H9 (cell line): ENCODE measurements at regions not wholly inside any gene's neighbourhood (a gene's known extent, or its start where the extent isn't known, plus 50 kb on each side); places are given as distances from the start of the nearest gene placed in this dataset.

ENCODE experiments used
- DNase-seq: peaks from one replicate; pipeline ENCODE4 v3.0.0-alpha.2; 2017
- H2AFZ ChIP-seq: one replicate; pipeline ENCODE4 v1.6.1; 2013; ENCODE audit warnings: mild to moderate bottlenecking, low read length, control low read depth, moderate library complexity
- H2AK5ac ChIP-seq: 2 replicates; pipeline ENCODE4 v1.6.1; 2013; ENCODE audit warnings: low read length, control low read depth, mixed read lengths; ENCODE audit not compliant: insufficient read length
- H2BK120ac ChIP-seq: one replicate; pipeline ENCODE4 v1.6.1; 2013; ENCODE audit warnings: low read depth, mild to moderate bottlenecking, low read length, control low read depth, inconsistent platforms; ENCODE audit not compliant: poor library complexity, severe bottlenecking
- H2BK12ac ChIP-seq: 2 replicates; pipeline ENCODE4 v1.6.1; 2013; ENCODE audit warnings: low read length, control low read depth, mixed read lengths, low read depth; ENCODE audit not compliant: insufficient read length
- H2BK15ac ChIP-seq: 2 replicates; pipeline ENCODE4 v1.6.1; 2013; ENCODE audit warnings: low read depth, low read length, control low read depth
- H2BK20ac ChIP-seq: one replicate; pipeline ENCODE4 v1.6.1; 2013; ENCODE audit warnings: low read depth, mild to moderate bottlenecking, low read length, control low read depth, inconsistent platforms; ENCODE audit not compliant: poor library complexity, severe bottlenecking
- H2BK5ac ChIP-seq: 2 replicates; pipeline ENCODE4 v1.6.1; 2013; ENCODE audit warnings: low read length, control low read depth, mixed read lengths; ENCODE audit not compliant: insufficient read length
- H3K14ac ChIP-seq: 2 replicates; pipeline ENCODE4 v1.6.1; 2013; ENCODE audit warnings: low read length, control low read depth; ENCODE audit not compliant: insufficient read depth
- H3K18ac ChIP-seq: 2 replicates; pipeline ENCODE4 v1.6.1; 2013; ENCODE audit warnings: low read depth, mild to moderate bottlenecking, mixed read lengths, low read length, control low read depth; ENCODE audit not compliant: insufficient read length
- H3K23ac ChIP-seq: 2 replicates; pipeline ENCODE4 v1.6.1; 2013; ENCODE audit warnings: low read length, control low read depth, mixed read lengths, low read depth; ENCODE audit not compliant: insufficient read length
- H3K23me2 ChIP-seq: 2 replicates; pipeline ENCODE4 v1.6.1; 2013; ENCODE audit warnings: low read depth, mild to moderate bottlenecking, mixed read lengths, low read length, control low read depth; ENCODE audit not compliant: insufficient read length, poor library complexity, severe bottlenecking
- H3K27ac ChIP-seq: 2 replicates; pipeline ENCODE4 v1.5.1; 2013; ENCODE audit warnings: low read length, control low read depth, mixed read lengths, low read depth; ENCODE audit not compliant: insufficient read length
- H3K27me3 ChIP-seq: 2 replicates; pipeline ENCODE4 v1.6.1; 2013; ENCODE audit warnings: low read length, control low read depth, inconsistent platforms; ENCODE audit not compliant: insufficient read depth
- H3K4ac ChIP-seq: 2 replicates; pipeline ENCODE4 v1.6.1; 2013; ENCODE audit warnings: low read depth, mild to moderate bottlenecking, control low read depth, inconsistent platforms, low read length, moderate library complexity
- H3K4me1 ChIP-seq: 2 replicates; pipeline ENCODE4 v1.6.1; 2013; ENCODE audit warnings: low read length, control low read depth, inconsistent platforms; ENCODE audit not compliant: insufficient read depth
- H3K4me2 ChIP-seq: 2 replicates; pipeline ENCODE4 v1.6.1; 2013; ENCODE audit warnings: low read length, control low read depth, mixed read lengths; ENCODE audit not compliant: insufficient read length, insufficient read depth
- H3K56ac ChIP-seq: 2 replicates; pipeline ENCODE4 v1.6.1; 2013; ENCODE audit warnings: low read depth, mild to moderate bottlenecking, mixed read lengths, low read length, control low read depth; ENCODE audit not compliant: insufficient read length
- H3K79me1 ChIP-seq: 2 replicates; pipeline ENCODE4 v1.6.1; 2013; ENCODE audit warnings: low read depth, mild to moderate bottlenecking, moderate library complexity, low read length, control low read depth, inconsistent platforms; ENCODE audit not compliant: insufficient read depth, poor library complexity, severe bottlenecking
- H3K79me2 ChIP-seq: 2 replicates; pipeline ENCODE4 v1.6.1; 2013; ENCODE audit warnings: low read length, control low read depth, inconsistent platforms; ENCODE audit not compliant: insufficient read depth
- H3K9ac ChIP-seq: 2 replicates; pipeline ENCODE4 v1.6.1; 2013; ENCODE audit warnings: low read length, control low read depth, mixed read lengths; ENCODE audit not compliant: insufficient read length; ENCODE audit errors: extremely low read depth
- H3K9me3 ChIP-seq: one replicate; pipeline ENCODE4 v1.6.1; 2013; ENCODE audit warnings: low read depth, low read length, inconsistent platforms; ENCODE audit not compliant: control insufficient read depth
- H3T11ph ChIP-seq: one replicate; pipeline ENCODE4 v1.6.1; 2013; ENCODE audit warnings: mild to moderate bottlenecking, low read length, control low read depth, inconsistent platforms
- H4K20me1 ChIP-seq: one replicate; pipeline ENCODE4 v1.6.1; 2013; ENCODE audit not compliant: control insufficient read depth, insufficient read length, insufficient read depth
- H4K5ac ChIP-seq: 2 replicates; pipeline ENCODE4 v1.6.1; 2013; ENCODE audit warnings: low read depth, mild to moderate bottlenecking, mixed read lengths, low read length, control low read depth; ENCODE audit not compliant: insufficient read length
- H4K8ac ChIP-seq: replicated peaks from 2 replicates; pipeline ENCODE4 v1.6.1; 2013; ENCODE audit warnings: low read length, control low read depth, mixed read lengths, low read depth; ENCODE audit not compliant: insufficient read length
- H4K91ac ChIP-seq: 2 replicates; pipeline ENCODE4 v1.6.1; 2013; ENCODE audit warnings: low read depth, mild to moderate bottlenecking, moderate library complexity, mixed read lengths, low read length, control low read depth; ENCODE audit not compliant: insufficient read length
- H3K27ac Mint-ChIP-seq, 3 experiments: 2 replicates in 2 of 3; 3 replicates in 1 of 3; pipeline ENCODE4 v1.8.0; 2020 to 2021; ENCODE audit warnings: mixed read lengths in 3 of 3, mild to moderate bottlenecking in 1 of 3, moderate library complexity in 1 of 3
- H3K27me3 Mint-ChIP-seq: 2 replicates; pipeline ENCODE4 v1.8.0; 2021; ENCODE audit warnings: low read depth, mild to moderate bottlenecking, moderate library complexity, mixed read lengths
- H3K36me3 Mint-ChIP-seq, 3 experiments: 2 replicates in 2 of 3; 3 replicates in 1 of 3; pipeline ENCODE4 v1.8.0; 2020 to 2021; ENCODE audit warnings: low read depth in 3 of 3, mixed read lengths in 3 of 3; ENCODE audit not compliant: insufficient read depth in 1 of 3
- H3K4me1 Mint-ChIP-seq, 2 experiments: 2 replicates each; pipeline ENCODE4 v1.8.0; 2020; ENCODE audit warnings: mixed read lengths in 2 of 2
- H3K4me3 Mint-ChIP-seq, 2 experiments: 2 replicates in 1 of 2; 3 replicates in 1 of 2; pipeline ENCODE4 v1.8.0; 2020 to 2021; ENCODE audit warnings: mild to moderate bottlenecking in 2 of 2, mixed read lengths in 2 of 2, moderate library complexity in 1 of 2
- H3K9me3 Mint-ChIP-seq, 2 experiments: 2 replicates in 1 of 2; 3 replicates in 1 of 2; pipeline ENCODE4 v1.8.0; 2020; ENCODE audit warnings: mild to moderate bottlenecking in 2 of 2, mixed read lengths in 2 of 2, moderate library complexity in 1 of 2
- WGBS: extraction: QIAGEN DNeasy Blood & Tissue Kit; methylation state at CpG from one replicate; pipeline ENCODE4 v1.1.7; 2013; ENCODE audit warnings: missing lambda C conversion rate, low lambda C conversion rate, mixed read lengths; ENCODE audit not compliant: insufficient read length; ENCODE audit errors: extremely low coverage; 5-methylcytosine and 5-hydroxymethylcytosine counted together
- TF ChIP-seq, protein P1 (sequence below): fragments of 200-600 bp; sonication (generic); conservative IDR thresholded peaks from 3 replicates; pipeline ENCODE4 v1.8.0; 2021; ENCODE audit warnings: antibody characterized with exemption, mild to moderate bottlenecking

DNA sequence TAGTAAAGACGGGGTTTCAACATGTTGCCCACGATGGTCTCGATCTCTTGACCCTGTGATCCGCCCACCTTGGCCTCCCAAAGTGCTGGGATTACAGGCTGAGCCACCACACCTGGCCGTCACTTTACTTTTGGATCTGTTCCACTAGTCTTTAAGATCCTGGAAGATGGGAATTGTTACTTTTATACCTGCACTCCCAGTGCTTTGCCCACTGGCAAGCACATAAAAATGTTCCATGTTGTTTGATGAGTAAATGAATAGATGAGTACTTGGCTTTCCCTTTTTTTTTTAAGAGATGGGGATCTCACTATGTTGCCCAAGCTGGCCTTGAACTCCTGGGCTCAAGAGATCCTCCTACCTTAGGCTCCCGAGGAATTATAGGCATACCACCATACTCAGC lies 84.8 kb upstream of the SASH1 start:
- H3K27ac Mint-ChIP-seq: no peak overlapping the region
- H3K27me3 Mint-ChIP-seq: peaks cover 6% of the 10 kb centered on the region

More for the DNA sequence above, 84.8 kb upstream of the SASH1 start:
- H3K23ac ChIP-seq: no peak overlapping the region
- H3K79me2 ChIP-seq: no peaks in the 10 kb centered on the region
- peaks cover 4% of the 10 kb centered on the region; the same call in 1 of the 2 replicates for H3K4me1 ChIP-seq
- no peaks in the 10 kb centered on the region for H4K20me1 ChIP-seq
- Mint-ChIP-seq H3K9me3 (peaks cover 0 to 7% of the 10 kb centered on the region in 2 experiments; a peak in 2 of 5 replicates), H3K4me1 (peaks cover 21 to 22% of the 10 kb centered on the region in 2 experiments), H3K36me3 (peaks cover 0 to 5% (median 0%) of the 10 kb centered on the region in 3 experiments; a peak in 1 of 7 replicates), H3K4me3 (no peak overlapping the region)
- H3K9ac ChIP-seq: no peak overlapping the region
- no peak overlapping the region for H3K14ac ChIP-seq
- H3K27me3 ChIP-seq: no peaks in the 10 kb centered on the region
- no peaks in the 10 kb centered on the region for H3K23me2 ChIP-seq
- H3K4ac ChIP-seq: no peak overlapping the region
- no peak overlapping the region for H2BK12ac ChIP-seq
- no peak overlapping the region for H3K4me2 ChIP-seq
- no peak overlapping the region for H3K18ac ChIP-seq
- no peak overlapping the region for H2AK5ac ChIP-seq
- H3T11ph ChIP-seq: no peak overlapping the region
- no peak overlapping the region for H2BK5ac ChIP-seq
- TF ChIP-seq, protein P1, sequence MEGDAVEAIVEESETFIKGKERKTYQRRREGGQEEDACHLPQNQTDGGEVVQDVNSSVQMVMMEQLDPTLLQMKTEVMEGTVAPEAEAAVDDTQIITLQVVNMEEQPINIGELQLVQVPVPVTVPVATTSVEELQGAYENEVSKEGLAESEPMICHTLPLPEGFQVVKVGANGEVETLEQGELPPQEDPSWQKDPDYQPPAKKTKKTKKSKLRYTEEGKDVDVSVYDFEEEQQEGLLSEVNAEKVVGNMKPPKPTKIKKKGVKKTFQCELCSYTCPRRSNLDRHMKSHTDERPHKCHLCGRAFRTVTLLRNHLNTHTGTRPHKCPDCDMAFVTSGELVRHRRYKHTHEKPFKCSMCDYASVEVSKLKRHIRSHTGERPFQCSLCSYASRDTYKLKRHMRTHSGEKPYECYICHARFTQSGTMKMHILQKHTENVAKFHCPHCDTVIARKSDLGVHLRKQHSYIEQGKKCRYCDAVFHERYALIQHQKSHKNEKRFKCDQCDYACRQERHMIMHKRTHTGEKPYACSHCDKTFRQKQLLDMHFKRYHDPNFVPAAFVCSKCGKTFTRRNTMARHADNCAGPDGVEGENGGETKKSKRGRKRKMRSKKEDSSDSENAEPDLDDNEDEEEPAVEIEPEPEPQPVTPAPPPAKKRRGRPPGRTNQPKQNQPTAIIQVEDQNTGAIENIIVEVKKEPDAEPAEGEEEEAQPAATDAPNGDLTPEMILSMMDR: no peak
- no peaks in the 10 kb centered on the region for H3K79me1 ChIP-seq
- no peaks in the 10 kb centered on the region for H3K9me3 ChIP-seq
- no peak overlapping the region for H3K56ac ChIP-seq
- H2BK120ac ChIP-seq: no peak overlapping the region
- no peak for DNase-seq
- H4K91ac ChIP-seq: no peak overlapping the region
- H4K8ac ChIP-seq: no peak overlapping the region
- no CpG with 5 or more reads among the region's 6 CpGs for WGBS
- no peak overlapping the region for H2AFZ ChIP-seq
- H3K27ac ChIP-seq: no peak overlapping the region
- no peak overlapping the region for H2BK20ac ChIP-seq
- no peak overlapping the region for H2BK15ac ChIP-seq
- no peak overlapping the region for H4K5ac ChIP-seq
